AG04450 (cell line): ENCODE measurements at regions not wholly inside any gene's neighbourhood (a gene's known extent, or its start where the extent isn't known, plus 50 kb on each side); places are given as distances from the start of the nearest gene placed in this dataset.

Experiments
- CTCF ChIA-PET: fragments of 300-600, 350-600 bp; formaldehyde crosslinking; extraction: SDS; loops from one replicate; lab custom pipeline; 2022; ENCODE audit warnings: antibody characterized with exemption, inconsistent platforms; lab: Charles Lee
- POLR2A ChIA-PET: fragments of 350-600 bp; formaldehyde crosslinking; extraction: SDS; loops from one replicate; lab custom pipeline; 2021; ENCODE audit warnings: antibody characterized with exemption, inconsistent platforms; lab: Yijun Ruan, JAX
- DNase-seq: peaks from one replicate; pipeline ENCODE4 v3.0.0-alpha.2; 2011; ENCODE audit warnings: low read depth, low spot score
- H3K27ac ChIP-seq: one replicate; pipeline ENCODE4 v1.5.1; 2012; ENCODE audit warnings: low read depth, low read length, control low read depth
- H3K27me3 ChIP-seq: one replicate; pipeline ENCODE4 v1.6.0; 2012; ENCODE audit warnings: low read length; ENCODE audit not compliant: control insufficient read depth, insufficient read depth
- H3K4me3 ChIP-seq: 2 replicates; pipeline ENCODE4 v1.5.1; 2011; ENCODE audit warnings: mild to moderate bottlenecking, low read depth, low read length, control low read depth
- H3K9me3 ChIP-seq: 2 replicates; pipeline ENCODE4 v1.5.1; 2012; ENCODE audit warnings: low read length; ENCODE audit not compliant: control insufficient read depth, insufficient read depth
- CTCF ChIP-seq: IDR thresholded peaks from 2 replicates; pipeline ENCODE4 v1.5.1; 2011; ENCODE audit warnings: low read depth, low read length, control low read depth, inconsistent platforms

- DNase-seq = no peak
- no peak for TF ChIP-seq CTCF
- Histone ChIP-seq H3K9me3 (no peaks in the 10 kb centered on the region), H3K4me3 (no peak overlapping the region), H3K27ac (no peak overlapping the region), H3K27me3 (no peaks in the 10 kb centered on the region)
- ChIA-PET POLR2A (interaction anchor here (0.5 kb wide), 1 partner anchor 449 kb away, joined by 3 read pairs; no protein-coding TSS in a partner anchor), CTCF (no interaction called here)
Observed at GRCh38 chr12:77591959-77592743, 238.5 kb upstream of the NAV3 start.

GRCh38 chr12:77590306-77590705 lies 240.4 kb upstream of the NAV3 start:
- Histone ChIP-seq H3K27ac (no peak overlapping the region), H3K27me3 (no peaks in the 10 kb centered on the region), H3K4me3 (no peak overlapping the region), H3K9me3 (no peaks in the 10 kb centered on the region)
- no peak for TF ChIP-seq CTCF
- no peak for DNase-seq
- ChIA-PET CTCF (no interaction called here), POLR2A (no interaction called here)

GRCh38 chr12:77584860-77585259 lies 245.8 kb upstream of the NAV3 start:
- Histone ChIP-seq H3K9me3 (no peaks in the 10 kb centered on the region), H3K27me3 (no peaks in the 10 kb centered on the region), H3K4me3 (no peak overlapping the region), H3K27ac (no peak overlapping the region)
- DNase-seq = no peak
- TF ChIP-seq CTCF = no peak
- ChIA-PET CTCF (no interaction called here), POLR2A (no interaction called here)

GRCh38 chr12:77578466-77579220 lies 252.1 kb upstream of the NAV3 start:
- H3K27me3 ChIP-seq = no peaks in the 10 kb centered on the region
- peak; percentile 18 for DNase-seq
- POLR2A ChIA-PET = interaction anchor here (0.7 to 1.6 kb wide), 3 partner anchors 53 to 491 kb away, joined by 3 to 4 read pairs (median 3); no protein-coding TSS in a partner anchor
- no peaks in the 10 kb centered on the region for H3K9me3 ChIP-seq
- CTCF ChIA-PET = interaction anchor here (1.6 to 1.9 kb wide), 2 partner anchors 347 to 426 kb away, joined by 3 to 6 read pairs; no protein-coding TSS in a partner anchor
- H3K4me3 ChIP-seq = no peak overlapping the region
- peak overlapping the region; percentile 62 for H3K27ac ChIP-seq
- TF ChIP-seq CTCF = no peak
